ENCODE measurements at regions not wholly inside any gene's neighbourhood (a gene's known extent, or its start where the extent isn't known, plus 50 kb on each side); places are given as distances from the start of the nearest gene placed in this dataset.

- TF ChIP-seq, protein P1, sequence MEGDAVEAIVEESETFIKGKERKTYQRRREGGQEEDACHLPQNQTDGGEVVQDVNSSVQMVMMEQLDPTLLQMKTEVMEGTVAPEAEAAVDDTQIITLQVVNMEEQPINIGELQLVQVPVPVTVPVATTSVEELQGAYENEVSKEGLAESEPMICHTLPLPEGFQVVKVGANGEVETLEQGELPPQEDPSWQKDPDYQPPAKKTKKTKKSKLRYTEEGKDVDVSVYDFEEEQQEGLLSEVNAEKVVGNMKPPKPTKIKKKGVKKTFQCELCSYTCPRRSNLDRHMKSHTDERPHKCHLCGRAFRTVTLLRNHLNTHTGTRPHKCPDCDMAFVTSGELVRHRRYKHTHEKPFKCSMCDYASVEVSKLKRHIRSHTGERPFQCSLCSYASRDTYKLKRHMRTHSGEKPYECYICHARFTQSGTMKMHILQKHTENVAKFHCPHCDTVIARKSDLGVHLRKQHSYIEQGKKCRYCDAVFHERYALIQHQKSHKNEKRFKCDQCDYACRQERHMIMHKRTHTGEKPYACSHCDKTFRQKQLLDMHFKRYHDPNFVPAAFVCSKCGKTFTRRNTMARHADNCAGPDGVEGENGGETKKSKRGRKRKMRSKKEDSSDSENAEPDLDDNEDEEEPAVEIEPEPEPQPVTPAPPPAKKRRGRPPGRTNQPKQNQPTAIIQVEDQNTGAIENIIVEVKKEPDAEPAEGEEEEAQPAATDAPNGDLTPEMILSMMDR (IDR thresholded peaks at IDR 0.05): no peak
- no peak for TF ChIP-seq POLR2A (IDR thresholded peaks at IDR 0.05)
These were observed 246.6 kb downstream of the NHLRC3 start for GRCh38 chr13:39284801-39285388.
